CD4-positive, alpha-beta T cell treated with Interleukin-17A for 4 hours (primary cell): ENCODE measurements at regions not wholly inside any gene's neighbourhood (a gene's known extent, or its start where the extent isn't known, plus 50 kb on each side); places are given as distances from the start of the nearest gene placed in this dataset.
"Not testable (repeated sequence)": the region's sequence is repeated elsewhere in the genome, so short reads cannot be mapped to it uniquely, and the experiment has no call there.

Source experiments
- DNase-seq: peaks from one replicate; pipeline ENCODE4 v3.0.0-alpha.2; 2020; ENCODE audit warnings: mixed read lengths

DNA sequence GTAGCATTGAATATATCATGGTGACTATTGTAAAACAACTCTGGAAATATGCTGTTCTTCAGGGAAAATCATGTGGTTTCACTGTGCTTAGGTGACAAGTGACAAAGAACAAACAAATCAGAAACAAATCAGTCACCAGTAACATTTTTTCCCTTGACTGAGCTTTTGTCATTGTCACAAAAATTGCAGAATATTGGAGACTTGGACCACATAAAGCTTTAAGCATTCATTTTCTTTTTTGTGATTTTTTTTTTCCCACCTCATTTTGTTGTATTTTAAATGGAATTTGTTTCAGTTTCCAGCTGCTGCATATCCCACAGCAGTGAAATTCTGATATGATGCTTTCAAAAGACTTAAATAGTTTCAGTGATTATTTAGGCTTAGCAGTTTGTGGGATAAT lies 1088.4 kb downstream of the OTOL1 start:
- DNase-seq = no peak

- DNase-seq = no peak
Observed at GRCh38 chr3:162586591-162586990, 1090.0 kb downstream of the OTOL1 start.

GRCh38 chr3:162597226-162597625 lies 1100.6 kb downstream of the OTOL1 start:
- no peak for DNase-seq

- not testable (repeated sequence) for DNase-seq
Observed at GRCh38 chr3:162598500-162598899, 1101.9 kb downstream of the OTOL1 start.

DNA sequence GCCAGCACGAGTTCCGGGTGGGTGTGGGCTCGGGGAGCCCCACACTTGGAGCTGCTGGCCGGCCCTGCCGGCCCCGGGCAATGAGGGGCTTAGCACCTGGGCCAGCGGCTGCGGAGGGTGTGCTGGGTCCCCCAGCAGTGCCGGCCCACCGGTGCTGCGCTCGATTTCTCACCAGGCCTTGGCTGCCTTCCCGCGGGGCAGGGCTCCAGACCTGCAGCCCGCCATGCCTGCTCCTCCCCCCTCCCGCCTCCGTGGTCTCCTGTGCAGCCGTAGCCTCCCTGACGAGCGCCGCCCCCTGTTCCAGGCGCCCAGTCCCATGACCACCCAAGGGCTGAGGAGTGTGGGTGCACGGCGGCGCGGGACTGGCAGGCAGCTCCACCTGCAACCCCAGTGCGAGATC lies 1103.1 kb downstream of the OTOL1 start:
- DNase-seq = not testable (repeated sequence)

DNA sequence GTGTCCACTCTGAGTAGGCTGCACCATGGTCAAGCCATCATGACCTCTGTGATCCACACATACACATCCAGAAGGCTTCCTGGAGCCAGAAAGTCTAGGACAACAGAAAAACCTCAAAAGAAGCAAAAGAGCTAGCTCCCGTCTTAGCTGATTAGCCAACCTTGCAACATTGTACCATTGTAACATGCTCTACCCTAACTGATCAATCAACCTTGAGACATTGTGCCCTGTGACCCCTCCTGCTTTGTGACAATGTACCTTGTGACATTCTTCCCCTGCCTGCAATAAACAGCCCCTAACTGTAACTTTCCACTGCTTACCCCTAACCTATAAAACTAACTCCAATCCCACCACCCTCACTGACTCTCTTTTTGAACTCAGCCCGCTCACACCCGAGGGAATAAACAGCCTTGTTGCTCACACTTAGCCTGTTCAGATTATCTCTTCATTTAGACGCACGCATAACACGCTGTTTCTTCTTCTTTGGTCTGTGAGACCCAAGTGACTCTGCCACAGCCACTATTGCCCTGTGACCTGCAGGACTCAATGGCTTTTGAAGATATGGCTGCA lies 1104.6 kb downstream of the OTOL1 start:
- no peak for DNase-seq

DNA sequence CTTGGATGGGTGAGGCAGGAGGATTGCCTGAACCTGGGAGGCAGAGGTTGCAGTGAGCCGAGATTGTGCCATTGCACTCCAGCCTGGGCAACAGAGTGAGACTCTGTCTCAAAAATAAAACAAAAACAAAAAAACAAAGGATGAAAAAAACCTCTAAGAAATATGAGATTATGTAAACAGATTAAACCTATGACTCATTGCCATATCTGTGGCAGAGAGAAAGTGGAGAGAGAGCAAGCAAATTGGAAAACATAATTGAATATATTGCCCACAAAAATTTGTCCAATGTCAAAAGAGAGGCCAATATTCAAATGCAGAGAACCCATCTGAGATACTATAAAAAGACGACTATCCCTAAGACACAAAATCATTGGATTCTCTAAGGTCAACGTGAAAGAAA lies 1106.0 kb downstream of the OTOL1 start:
- no peak for DNase-seq

DNA sequence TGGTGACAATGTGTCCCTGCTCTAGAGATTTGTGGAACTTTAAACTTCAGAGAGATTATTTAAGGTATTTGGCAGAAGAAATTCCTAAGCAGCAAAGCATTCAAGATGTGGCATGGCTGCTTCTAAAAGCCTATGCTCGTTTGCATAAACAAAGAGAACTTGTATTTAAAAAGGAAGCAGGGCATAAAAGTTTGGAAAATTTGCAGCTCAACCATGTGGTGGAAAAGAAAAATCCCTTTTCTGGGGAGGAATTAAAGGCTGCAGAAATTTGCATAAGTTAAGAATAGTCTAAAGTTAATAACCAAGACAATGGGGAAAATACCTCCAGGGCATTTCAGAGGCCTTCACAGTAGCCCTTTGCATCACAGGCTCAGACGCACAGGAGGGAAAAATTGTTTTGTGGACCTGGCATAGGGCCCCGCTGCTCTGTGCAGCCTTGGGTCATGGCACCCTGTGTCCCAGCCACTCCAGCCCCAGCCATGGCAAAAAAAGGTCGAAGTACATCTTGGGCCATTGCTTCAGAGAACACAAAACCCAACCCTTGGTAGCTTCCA lies 1109.1 kb downstream of the OTOL1 start:
- no peak for DNase-seq

- DNase-seq = no peak
Observed at GRCh38 chr3:162610261-162610660, 1113.7 kb downstream of the OTOL1 start.

- no peak for DNase-seq
Observed at GRCh38 chr3:162612991-162613390, 1116.4 kb downstream of the OTOL1 start.

DNA sequence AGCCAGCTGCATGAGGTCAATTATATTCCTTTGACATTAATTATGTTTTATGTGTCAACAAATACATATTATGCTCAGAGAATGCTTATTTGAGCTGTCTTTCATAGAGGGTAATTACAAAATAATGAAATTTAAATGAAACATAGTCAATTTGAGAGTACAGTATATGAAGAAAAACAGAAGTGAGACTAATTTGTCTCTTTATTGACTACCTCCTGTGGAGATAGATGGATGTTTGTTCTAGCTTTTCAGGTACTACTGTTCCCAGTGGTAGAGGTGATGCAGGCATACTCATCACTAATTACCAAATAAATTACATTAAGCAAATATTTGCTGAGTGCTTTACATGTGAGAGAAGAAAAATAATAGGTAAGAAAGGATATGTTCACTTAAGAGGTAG lies 1129.6 kb downstream of the OTOL1 start:
- no peak for DNase-seq

DNA sequence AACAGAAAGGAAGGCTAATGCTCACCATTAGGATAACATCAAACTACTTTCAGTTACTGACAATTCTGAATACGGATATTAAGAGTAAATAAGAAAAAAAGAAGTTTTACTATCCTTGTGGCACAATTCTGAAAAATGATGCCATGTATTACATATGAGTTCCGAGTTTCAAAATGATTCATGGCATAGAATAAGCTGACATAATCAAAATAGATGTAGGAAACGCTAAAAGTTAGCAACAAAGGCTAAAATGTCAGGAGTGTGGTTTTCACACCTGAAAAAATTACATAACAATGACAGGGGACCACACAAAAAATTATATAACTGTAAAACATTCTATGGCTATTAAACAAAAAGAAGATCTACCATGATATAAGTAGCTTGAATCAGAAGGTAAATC lies 1131.9 kb downstream of the OTOL1 start:
- DNase-seq = no peak

GRCh38 chr3:162629372-162629771 lies 1132.8 kb downstream of the OTOL1 start:
- no peak for DNase-seq

- DNase-seq = no peak
Observed at GRCh38 chr3:162632672-162633071, 1136.1 kb downstream of the OTOL1 start.

- DNase-seq = not testable (repeated sequence)
Observed at GRCh38 chr3:162640208-162640607, 1143.6 kb downstream of the OTOL1 start.

- no peak for DNase-seq
Observed at GRCh38 chr3:162641317-162641716, 1144.7 kb downstream of the OTOL1 start.

GRCh38 chr3:162641907-162642306 lies 1145.3 kb downstream of the OTOL1 start:
- no peak for DNase-seq

DNA sequence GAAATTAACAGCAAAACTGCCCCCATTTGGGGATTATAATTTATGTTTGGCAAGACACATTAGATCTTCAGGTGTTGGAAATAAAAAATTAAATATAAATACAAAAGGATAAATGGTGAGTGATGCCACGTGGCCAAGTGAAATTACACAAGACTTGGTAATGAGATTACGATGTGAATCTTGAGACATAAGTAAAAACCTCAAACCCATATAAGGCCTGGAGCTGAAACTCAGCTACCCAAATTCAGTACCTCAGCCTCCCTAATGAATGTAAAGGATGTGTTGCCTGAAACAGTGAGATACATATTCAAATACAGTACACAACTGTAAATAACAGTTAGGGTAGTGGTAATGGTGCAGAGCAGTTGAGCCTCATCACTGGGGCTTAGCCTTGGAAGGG lies 1146.6 kb downstream of the OTOL1 start:
- DNase-seq = no peak

GRCh38 chr3:162647321-162647720 lies 1150.7 kb downstream of the OTOL1 start:
- no peak for DNase-seq

DNA sequence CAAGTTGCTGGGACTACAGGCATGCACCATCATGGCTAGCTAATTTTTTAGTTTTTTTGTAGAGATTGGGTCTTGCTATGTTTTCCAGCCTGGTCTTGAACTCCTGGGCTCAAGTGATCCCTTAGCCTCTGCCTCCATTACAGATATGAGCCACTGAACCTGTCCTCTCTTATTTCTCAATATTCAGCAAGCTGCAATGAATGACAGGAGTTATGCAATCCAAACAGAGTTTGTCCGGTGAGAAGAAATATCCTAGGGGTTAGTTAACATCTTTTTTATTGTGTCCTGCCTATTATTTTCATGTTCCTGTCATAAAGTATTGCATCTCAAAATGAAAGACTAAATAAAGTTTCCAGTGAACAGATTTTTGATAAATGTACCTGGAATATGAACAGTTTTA lies 1161.4 kb downstream of the OTOL1 start:
- no peak for DNase-seq

DNA sequence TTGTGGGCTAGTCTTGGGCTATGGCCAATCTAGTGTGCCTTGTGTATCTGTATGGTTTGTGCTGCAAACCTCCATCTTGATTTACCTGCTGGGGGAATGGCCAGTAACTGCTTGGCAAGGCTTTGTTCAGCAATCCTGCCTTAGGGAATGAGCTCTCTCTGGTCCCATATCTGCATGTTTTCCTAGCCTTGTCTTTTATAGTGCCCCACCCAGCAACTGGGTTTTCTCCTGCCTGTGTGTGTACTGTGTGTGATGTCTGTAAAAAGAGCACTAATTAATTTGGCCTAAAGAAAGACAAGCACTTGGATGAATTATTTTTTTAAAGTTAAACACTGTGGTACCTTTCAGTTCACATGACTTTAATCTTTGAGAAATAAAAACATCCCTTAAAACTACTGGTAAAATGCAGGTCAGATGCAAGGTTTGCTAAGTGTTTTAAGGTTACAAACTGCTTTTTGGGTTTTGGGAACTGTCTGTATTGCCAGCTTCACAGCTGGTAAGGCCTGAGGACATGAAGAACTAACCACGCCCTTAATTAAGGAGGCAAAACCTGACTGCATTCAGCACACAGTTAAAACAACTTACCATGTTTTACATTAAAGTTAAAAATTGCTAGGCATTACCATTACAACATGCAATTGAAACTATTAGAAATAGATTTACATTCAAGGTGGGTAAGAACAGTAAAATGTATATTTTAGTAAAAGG lies 1169.2 kb downstream of the OTOL1 start:
- DNase-seq = no peak

GRCh38 chr3:162666835-162667234 lies 1170.2 kb downstream of the OTOL1 start:
- no peak for DNase-seq

DNA sequence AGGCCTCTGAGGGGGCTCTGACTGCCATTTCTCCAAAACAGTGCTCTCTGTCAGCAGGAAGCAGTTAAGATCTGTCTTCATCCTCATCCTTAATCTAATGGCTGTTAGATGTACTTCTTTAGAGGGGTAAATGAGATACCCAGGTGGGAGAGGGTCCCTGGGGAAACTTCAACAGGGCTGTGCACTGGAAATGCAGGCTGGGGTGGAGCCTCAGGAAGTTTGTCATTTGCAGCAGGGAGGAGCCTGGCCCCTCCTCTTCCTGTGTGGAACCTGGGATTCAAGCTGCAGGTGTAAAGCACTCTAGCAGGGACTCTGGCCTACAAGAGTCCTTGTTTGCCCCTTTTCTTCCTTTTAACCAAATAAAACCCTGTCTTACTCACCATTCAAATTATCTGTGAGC lies 1173.6 kb downstream of the OTOL1 start:
- DNase-seq = no peak

DNA sequence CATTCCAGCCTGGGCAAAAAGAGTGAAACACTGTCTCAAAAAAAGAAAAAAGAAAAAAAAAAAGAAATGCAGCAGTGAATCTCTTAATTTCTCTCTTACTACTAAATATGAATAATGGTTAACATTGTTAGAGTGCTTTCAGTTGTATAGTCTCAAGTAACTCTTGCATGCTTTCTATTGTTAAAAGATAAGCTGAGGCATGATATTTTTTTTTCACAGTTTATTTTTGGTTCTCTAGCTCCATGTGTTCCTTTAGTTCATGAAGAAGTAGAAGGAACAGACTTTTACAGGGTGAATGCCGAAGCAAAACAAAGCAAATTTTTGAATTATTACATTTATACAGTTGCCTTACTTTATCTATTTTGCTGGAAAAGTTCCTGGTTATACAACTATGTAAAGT lies 1180.9 kb downstream of the OTOL1 start:
- DNase-seq = no peak

- DNase-seq = no peak
Observed at GRCh38 chr3:162678941-162679340, 1182.3 kb downstream of the OTOL1 start.
